ENCODE measurements at regions not wholly inside any gene's neighbourhood (a gene's known extent, or its start where the extent isn't known, plus 50 kb on each side); places are given as distances from the start of the nearest gene placed in this dataset.
A peak's percentile ranks its signal among the peaks of the same experiment; 100 is the strongest.

- no peak for DNase-seq (ENCODE audit: low read depth)
These were observed 542.2 kb downstream of the XIRP2 start for GRCh38 chr2:167430447-167430846.

GRCh38 chr2:167424803-167425755 is 536.8 kb downstream of the XIRP2 start:
- DNase-seq (ENCODE audit: low read depth) = no peak

GRCh38 chr2:167424221-167424620 is 535.9 kb downstream of the XIRP2 start:
- no peak for DNase-seq (ENCODE audit: low read depth)

DNA sequence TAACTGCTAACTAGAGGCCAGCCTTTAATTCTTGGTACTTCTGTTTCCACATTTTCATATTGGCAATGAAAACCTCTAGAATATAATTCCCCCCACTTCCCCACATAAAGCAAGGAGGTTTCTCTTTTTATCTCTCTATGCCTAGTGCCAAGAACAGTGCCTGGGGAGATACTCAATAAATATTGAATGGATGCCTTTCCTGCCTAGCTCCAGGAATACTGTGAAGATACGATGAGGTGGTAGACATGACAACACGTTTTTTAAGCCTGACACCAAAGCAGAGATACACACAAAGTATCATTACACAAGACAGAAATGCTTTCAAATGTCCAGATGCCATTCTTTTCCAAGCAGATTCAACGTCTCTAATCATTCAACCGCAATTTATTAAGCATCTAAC is 535.5 kb downstream of the XIRP2 start:
- DNase-seq (ENCODE audit: low read depth) = no peak

DNA sequence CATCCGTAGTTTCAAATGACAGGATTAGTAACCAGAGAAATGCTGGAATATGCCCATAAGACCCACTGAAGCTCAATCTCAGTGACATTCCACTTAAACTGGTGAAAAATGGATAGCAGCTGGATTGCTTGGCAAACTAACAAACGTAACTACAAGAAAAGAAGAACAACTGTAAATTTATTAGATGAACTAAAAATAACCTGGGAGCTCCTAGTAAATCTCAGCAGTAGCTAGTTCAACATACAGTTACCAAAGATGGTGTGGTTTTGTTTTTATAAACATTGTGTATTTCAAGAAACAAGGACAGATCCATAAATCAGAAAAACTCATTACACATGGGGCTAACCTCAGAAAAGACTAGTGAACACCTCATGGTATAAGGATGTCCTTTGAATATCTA is 531.9 kb downstream of the XIRP2 start:
- DNase-seq (ENCODE audit: low read depth) = no peak

- no peak for DNase-seq (ENCODE audit: low read depth)
These were observed 526.8 kb downstream of the XIRP2 start for GRCh38 chr2:167415068-167415467.

GRCh38 chr2:167411367-167411766 is 523.1 kb downstream of the XIRP2 start:
- DNase-seq (ENCODE audit: low read depth) = no peak

- DNase-seq (ENCODE audit: low read depth) = peak; percentile 20
These were observed 518.3 kb downstream of the XIRP2 start for GRCh38 chr2:167406558-167406957.

GRCh38 chr2:167404627-167405284 is 516.5 kb downstream of the XIRP2 start:
- DNase-seq (ENCODE audit: low read depth) = no peak

DNA sequence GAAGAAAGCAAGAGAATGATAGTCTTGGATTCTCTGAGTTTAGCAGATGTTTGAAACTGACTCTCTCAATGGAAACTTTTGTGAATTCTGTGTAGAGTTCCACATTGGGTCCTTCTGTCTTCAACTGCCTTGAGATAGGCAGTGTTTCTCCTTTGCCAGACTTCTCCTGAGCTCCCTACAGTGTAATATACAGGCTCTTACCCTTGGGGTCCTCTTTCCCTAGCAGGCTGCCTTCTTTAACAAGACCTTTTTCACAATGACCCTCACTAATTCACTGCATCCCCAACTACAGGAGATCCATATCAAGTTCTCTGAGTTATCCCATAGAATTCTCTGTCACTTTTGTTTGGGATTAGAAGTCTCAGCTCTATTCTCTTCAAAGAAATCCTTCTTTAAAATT is 513.0 kb downstream of the XIRP2 start:
- DNase-seq (ENCODE audit: low read depth) = no peak

- DNase-seq (ENCODE audit: low read depth) = no peak
These were observed 512.3 kb downstream of the XIRP2 start for GRCh38 chr2:167400546-167400945.

- no peak for DNase-seq (ENCODE audit: low read depth)
These were observed 510.6 kb downstream of the XIRP2 start for GRCh38 chr2:167398873-167399272.

GRCh38 chr2:167388901-167389300 is 500.6 kb downstream of the XIRP2 start:
- DNase-seq (ENCODE audit: low read depth) = no peak

DNA sequence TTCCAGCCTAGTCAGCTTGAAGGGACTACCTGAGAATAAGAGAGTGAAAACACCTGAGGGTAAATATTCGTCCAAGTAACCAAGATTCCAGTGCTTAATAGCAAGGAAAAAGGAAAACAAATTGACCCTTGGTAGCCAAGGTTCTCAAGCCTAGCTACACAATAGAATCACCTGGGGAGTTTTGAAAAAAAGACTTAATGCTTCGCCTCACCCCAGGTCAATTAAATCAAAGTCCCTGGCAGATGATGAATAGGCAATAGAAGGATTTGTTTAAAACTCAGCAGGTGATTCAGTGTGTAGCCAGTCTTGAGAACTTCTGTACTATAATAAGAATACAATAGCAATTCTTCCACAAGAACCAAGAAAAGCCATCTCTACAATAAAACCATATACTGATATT is 500.2 kb downstream of the XIRP2 start:
- no peak for DNase-seq (ENCODE audit: low read depth)

- no peak for DNase-seq (ENCODE audit: low read depth)
These were observed 498.4 kb downstream of the XIRP2 start for GRCh38 chr2:167386694-167387093.

- DNase-seq (ENCODE audit: low read depth) = no peak
These were observed 495.4 kb downstream of the XIRP2 start for GRCh38 chr2:167383610-167384194.

DNA sequence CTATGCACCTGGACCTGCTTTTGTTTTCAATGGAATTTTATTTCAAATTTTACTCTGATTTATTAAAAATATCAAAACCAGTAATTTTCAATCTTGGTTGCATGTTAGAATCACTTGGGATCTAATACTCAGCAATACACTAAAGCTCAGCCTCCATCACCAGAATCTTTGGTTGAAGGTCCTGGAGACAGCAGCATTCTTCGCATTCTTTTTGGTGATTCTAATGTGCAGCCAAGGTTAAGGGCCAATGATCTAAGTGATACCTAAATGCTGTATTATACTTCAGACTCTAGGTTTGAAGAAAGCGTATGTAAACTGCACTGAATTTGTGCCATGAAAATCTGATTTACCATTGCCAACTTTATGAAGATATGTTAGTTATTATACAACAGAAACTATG is 493.1 kb downstream of the XIRP2 start:
- DNase-seq (ENCODE audit: low read depth) = no peak

DNA sequence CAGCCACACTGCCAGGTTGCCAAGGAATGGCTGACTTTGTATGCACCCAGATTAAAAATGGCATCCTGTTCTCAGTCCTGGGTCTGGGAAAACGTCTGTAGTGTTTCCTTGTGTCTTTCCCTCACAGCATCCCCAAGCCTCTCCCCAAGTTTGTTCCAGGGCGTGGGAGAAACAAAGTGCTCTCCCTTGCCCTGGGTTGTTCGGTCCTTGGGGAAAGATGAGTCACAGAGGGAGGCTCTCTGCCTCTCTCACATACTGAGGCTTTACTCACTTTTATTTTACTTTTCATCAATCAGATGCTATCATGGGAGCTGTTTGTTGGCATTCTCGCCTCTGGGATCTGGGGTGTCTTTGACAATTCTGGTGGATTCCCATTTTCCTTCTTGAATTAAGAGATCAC is 492.3 kb downstream of the XIRP2 start:
- no peak for DNase-seq (ENCODE audit: low read depth)

DNA sequence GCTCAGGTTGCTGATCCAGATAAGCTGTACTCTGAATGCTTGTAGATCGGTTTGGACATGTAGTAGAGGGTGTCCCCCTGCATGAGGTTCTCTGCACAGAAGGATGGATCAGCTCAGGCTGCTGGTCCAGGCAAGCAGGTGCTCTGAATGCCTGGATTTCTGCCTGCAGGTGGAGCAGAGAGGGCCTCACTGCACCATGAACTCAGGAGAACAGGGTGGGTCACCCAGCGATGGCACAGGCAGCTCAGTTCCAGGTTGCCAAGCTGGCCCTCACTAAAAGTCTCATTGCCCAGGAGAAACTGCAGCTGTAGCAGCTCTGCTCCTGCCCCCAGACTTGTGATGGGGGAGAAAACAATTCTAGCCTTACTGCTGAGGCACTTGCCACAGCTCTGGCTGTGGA is 491.8 kb downstream of the XIRP2 start:
- no peak for DNase-seq (ENCODE audit: low read depth)

DNA sequence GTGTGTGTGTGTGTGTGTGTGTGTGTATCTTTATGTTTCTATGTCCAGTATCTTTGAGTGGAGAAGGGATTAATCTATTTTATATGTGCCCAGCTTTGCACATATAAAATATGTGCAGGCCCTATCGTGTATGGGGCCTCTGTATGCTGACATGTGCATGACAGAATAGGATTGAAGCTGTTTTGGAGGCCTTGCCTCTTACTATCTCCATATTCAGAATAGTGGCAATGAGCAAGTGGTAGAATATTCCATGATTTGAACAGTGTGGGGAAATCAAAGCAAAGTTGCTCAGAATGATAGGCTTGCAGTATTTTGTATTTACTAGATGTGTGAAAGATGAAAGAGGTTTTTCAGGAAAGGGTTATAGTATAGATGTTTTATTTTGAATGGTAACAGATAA is 480.8 kb downstream of the XIRP2 start:
- DNase-seq (ENCODE audit: low read depth) = no peak

DNA sequence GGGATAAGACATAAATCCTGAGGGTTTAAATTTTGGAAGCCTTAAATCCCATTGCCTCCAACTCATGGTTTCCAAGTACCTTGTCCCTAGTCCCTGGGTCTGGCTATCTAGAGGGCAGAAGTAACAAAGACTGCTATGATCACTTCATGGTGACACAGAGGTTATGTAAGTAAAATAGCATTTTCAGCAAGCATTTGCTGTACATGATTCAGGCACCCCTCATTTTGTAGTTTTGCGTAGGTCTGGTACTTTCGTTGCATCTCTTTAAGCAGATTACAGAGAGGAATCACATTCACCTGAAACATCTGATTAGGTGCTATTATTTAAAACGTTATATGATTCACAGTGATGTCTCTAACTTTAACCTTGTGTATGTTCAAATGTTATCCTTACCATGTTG is 480.1 kb downstream of the XIRP2 start:
- DNase-seq (ENCODE audit: low read depth) = no peak

DNA sequence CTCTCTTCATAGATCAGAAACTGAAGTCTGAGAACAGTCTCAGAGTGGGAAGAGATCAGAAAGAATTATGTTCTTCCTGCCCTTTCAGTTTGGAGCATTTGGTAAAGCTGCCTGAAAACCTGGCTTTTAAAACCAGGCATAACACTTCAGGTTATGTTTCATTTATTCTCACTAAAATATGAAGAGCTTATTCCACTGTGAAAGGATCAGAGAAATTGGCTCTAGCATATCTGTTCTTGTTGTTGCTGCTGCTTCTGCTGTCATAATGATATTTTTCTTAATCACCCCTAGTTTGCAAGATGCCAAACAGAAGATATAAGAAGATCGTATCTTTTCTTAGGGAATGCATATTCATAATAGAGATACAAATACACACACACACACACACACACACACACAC is 476.9 kb downstream of the XIRP2 start:
- DNase-seq (ENCODE audit: low read depth) = no peak

DNA sequence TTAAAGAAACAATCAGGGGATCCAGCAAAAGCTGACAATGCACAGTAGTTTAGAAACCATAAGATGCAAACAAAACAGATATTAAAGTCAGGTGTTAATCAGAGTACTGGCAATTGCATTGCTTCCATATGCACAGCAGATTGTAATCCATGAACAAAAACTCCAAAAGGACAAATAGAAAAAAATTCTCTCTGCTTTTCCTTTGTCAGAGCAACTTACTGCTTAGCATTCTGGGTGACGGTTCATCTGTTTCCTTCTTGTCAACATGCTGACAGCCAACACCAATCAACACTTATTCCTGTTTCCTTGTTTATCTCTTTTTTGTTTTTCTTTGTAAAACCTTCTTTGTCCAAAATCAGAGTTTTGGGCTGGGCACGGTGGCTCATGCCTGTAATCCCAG is 473.1 kb downstream of the XIRP2 start:
- no peak for DNase-seq (ENCODE audit: low read depth)

Data from Daoy (cell line).